NCI-H2107 treated with DMSO at 0.1 percent for 48 hours (cell line): ENCODE measurements at regions not wholly inside any gene's neighbourhood (a gene's known extent, or its start where the extent isn't known, plus 50 kb on each side); places are given as distances from the start of the nearest gene placed in this dataset.
A peak's percentile ranks its signal among the peaks of the same experiment; 100 is the strongest.
"Not testable (repeated sequence)": the region's sequence is repeated elsewhere in the genome, so short reads cannot be mapped to it uniquely, and the experiment has no call there.

ENCODE experiments used
- DNase-seq: peaks from one replicate; lab custom pipeline; 2025; ENCODE audit not compliant: unreplicated experiment; lab: John Stamatoyannopoulos, UW

DNA sequence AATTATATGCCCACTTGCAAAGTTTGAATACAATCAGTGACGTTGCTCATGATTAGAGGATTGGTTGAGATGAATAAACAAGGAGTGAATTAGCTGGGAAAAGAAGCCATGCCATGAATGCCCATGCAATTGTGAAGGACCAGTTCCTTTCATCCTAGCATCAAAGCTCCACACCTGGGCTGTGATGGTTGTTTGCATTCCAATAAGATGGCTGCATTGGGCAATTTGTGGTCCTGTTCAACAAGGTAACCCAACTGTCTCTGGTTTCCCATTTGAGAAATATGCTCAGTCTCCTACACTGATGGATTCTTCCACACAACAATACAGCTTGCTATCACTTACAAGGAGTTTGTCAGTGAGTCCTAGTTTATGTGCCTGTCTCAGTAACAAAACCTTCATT, 550.2 kb downstream of the STK39 start:
- DNase-seq = no peak

DNA sequence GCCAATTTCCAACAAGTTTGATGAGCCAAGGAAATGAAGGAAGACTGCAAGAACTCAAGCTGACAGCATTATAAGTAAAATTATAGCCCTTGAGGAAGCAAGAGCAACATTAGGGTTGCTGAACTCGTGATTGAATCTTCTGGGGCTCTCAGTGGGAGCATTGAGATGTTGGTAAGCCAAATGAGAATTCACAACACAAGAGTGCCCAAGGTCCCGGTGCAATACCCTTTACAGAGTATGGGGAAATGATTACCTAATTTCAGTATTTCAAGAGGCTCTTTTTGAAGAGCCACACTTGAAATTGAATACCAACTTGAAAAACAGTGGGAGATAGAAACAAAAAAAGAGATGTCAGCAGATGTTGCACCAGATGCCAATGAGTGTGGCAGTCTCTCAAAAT, 554.5 kb downstream of the STK39 start:
- DNase-seq = peak; percentile 25

- no peak for DNase-seq
These were observed 555.2 kb downstream of the STK39 start for GRCh38 chr2:167692191-167692590.

DNA sequence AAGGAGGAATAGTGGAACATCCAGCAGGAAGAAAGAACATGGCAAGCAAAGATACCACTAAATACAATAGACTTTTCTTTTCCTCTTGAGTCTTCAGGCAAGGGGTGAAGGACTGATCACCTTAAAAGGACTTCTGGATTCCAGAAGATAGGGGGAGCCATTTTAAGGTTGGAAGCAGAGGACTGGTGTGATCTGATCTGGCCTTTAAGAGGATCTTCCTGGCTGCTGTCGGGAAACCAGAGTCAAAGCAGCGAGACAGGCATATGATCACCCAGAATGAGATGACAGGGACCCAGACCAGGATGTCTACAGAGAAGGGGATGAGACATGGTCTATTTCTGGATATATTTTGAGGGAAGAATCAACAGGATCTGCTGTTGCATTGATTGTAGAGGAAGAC, 558.0 kb downstream of the STK39 start:
- no peak for DNase-seq

GRCh38 chr2:167686691-167687090, 560.7 kb downstream of the STK39 start:
- DNase-seq = no peak

DNA sequence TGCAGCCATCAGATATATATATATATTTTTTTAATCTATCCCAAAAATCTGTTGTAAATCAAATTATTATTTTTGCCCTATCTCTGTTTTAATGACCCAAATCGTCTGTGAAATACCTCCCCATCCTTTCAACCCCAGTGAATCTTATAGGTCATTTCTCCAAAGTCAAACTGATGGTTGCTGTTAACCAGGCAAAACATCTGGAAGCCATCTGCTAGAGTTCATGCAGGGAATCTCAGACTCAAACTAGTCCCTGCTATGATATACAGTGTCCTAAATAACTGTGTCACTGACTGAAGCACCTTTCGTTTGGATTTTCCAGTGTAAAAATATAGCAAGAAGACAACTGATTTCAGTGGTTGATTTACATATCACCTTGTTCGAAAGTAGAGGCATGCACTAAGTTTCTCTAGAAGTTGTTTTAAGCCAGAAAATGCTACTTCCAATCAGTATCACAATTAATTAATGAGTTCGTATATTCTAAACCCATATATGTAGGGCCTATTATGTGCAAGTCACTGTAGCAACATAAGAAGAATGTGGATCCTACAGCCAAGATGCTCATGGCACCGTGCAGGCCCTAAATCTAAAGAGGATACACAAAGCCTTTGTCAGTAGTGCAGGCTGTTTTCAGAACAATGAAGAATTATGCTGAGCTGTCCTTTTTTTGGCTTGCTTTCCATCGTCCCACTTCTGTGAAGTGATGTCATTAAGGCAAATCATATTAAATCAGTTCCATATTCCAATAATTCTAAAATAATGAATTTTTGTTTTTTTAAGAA, 566.0 kb downstream of the STK39 start:
- DNase-seq = no peak

GRCh38 chr2:167678158-167678557, 569.2 kb downstream of the STK39 start:
- DNase-seq = no peak

GRCh38 chr2:167675906-167676305, 571.5 kb downstream of the STK39 start:
- no peak for DNase-seq

- DNase-seq = no peak
These were observed 576.8 kb downstream of the STK39 start for GRCh38 chr2:167670588-167670987.

- DNase-seq = no peak
These were observed 594.3 kb downstream of the STK39 start for GRCh38 chr2:167653131-167653530.

DNA sequence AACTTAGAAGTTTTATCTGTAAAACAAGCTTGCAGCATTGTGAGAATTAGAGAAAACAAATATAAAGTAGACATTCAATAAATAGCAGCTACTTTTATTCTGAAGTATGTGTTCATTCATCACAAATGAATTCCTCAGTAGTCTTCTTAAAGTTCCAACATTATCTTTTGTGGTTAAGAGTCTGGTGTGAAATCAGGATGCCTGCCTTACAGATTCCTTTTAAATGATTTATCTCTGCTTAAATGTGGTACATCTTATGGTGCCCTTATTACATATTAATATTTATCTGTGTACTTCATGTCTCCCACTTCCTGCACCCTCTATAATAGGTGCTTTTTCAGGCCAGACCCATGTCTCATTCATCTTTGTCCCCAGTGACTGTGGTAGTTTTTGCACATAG, 595.0 kb downstream of the STK39 start:
- DNase-seq = no peak

- DNase-seq = no peak
These were observed 595.8 kb downstream of the STK39 start for GRCh38 chr2:167651406-167652151.

GRCh38 chr2:167646557-167646956, 600.8 kb downstream of the STK39 start:
- DNase-seq = no peak

DNA sequence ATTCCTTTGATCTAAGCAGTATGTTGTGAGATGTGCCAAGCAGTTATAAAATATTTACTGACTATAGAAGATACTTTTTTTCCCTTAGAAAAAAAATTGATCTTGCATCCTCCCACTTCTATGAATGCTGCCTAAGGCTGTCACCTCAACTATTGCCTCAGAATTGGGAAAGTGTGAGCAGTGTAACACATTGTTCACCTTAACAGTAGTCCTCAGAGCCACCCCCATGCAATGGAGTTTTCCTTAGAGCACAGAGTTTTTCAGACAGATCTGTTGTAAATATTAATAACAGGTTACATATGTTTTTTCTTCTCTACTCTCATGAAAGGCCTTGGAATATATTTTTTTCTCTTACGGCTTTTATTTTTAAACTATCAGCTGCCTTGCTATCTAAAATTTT, 607.3 kb downstream of the STK39 start:
- no peak for DNase-seq

DNA sequence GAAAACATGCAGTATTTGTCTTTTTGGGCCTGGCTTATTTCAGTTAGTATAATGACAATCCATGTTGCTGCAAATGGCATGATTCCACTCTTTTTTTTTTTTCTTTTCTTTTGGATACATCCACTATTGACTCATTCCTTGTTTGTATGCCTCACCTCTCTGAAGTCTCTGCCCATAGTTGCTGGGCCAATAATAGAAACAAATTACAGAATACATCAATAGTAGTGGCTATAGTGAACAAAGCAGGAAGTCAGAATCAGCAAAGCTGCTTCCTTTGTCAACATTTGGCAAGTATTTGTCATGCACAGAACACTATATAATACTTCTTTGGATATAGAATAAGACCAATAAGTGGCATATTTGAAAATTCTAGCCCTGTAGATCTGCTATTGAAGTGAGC, 609.7 kb downstream of the STK39 start:
- no peak for DNase-seq

GRCh38 chr2:167632271-167632670, 615.1 kb downstream of the STK39 start:
- DNase-seq = not testable (repeated sequence)

- DNase-seq = no peak
These were observed 620.4 kb downstream of the STK39 start for GRCh38 chr2:167626961-167627360.

DNA sequence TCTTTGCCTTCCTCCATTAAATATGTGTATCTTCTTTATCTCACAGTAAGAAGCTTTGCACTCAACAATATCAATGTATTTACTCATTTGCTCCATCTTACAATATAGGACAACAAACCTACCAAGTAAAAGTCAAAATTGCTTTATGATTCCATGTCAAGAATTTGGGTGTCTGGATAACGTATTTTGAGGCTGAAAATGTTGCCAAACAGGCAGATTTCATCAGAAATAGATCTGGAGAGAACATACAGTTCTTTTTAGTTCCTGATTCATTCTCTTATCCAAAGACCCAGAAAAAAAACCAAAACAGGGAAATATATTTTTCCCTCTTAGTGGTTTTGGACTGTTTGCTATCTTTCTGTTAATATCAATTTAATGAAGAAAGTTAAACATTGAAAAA, 621.1 kb downstream of the STK39 start:
- DNase-seq = no peak

DNA sequence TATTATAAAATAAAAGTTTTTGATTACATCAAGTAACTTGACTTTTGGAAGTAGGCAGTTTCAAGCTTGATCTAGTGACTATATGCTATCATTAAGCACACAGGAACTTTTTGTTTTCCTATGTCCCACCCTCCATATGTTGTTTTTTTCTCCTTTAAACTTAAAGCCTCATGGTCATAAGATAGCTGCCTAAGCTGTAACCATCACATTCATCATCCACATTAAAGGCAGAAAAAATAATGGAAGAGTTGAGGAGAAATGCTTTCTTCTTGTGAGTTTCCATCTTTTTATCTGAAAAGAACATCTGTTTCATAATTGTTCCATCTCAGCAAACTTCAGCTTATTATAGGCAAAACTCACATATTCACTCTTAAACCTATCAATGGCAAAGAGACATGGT, 630.4 kb downstream of the STK39 start:
- DNase-seq = no peak

DNA sequence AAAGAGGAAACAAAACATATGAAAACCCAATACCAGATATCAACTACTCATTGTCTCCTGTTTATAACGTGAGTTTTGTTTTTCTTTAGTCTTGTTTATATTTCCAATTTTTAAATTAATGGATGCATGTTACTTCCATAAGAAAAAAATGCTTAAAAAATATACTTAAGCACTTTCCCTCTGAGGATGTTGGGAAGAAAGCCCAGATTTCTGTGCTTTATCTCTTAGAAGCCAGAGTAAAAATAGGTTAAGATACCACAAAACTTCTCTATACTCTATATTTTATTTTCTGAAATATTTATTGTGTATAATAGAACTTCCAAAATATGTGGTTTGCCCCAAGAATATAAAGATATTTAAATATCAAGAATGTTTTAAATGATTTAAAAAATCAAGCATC, 633.9 kb downstream of the STK39 start:
- no peak for DNase-seq

DNA sequence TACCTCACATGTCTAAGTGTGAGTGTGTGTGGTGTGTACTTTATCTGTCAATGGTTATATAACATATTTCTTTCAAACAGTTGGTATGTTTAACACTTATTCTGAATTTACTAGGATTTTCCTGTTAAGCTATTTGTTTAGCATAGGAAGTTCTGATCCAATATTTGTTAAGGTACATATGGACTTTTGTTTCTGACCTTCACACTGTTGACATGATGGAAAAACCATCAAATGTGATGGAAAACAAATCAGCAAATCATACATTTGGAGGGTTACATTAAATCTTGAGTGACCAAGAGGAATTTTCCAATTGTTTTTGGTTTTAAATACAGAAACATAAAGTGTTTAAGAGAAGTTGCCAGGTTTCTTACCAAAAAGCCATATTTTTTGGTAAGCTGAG, 638.9 kb downstream of the STK39 start:
- no peak for DNase-seq

DNA sequence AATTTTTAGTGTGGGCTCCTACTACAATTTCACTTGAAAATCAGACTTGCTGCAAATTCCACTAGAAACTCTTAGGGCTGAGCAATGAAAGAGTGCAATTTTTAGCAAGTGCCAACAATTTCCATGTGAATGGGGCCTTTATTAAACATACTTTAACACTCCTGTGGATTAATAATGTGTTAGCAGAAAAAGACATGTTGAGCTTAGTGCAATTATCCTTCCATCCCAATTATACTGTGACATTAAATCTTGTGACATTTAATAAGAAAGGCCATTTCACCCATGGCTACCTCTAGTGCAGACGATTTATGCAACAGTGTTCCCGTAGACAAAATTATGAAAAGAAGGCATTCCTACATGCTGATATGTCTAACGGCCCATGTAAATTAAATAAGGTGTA, 639.7 kb downstream of the STK39 start:
- no peak for DNase-seq

GRCh38 chr2:167607211-167607610, 640.2 kb downstream of the STK39 start:
- no peak for DNase-seq
